NT2/D1 (cell line): ENCODE measurements at regions not wholly inside any gene's neighbourhood (a gene's known extent, or its start where the extent isn't known, plus 50 kb on each side); places are given as distances from the start of the nearest gene placed in this dataset.

Source experiments
- DNase-seq: peaks from one replicate; pipeline ENCODE4 v3.0.0-alpha.2; 2011; ENCODE audit warnings: low read depth, low spot score
- H3K27me3 ChIP-seq: 2 replicates; pipeline ENCODE4 v1.6.0; 2011; ENCODE audit warnings: mild to moderate bottlenecking; ENCODE audit not compliant: insufficient read length, insufficient read depth
- H3K36me3 ChIP-seq: 2 replicates; pipeline ENCODE4 v1.6.1; 2011; ENCODE audit warnings: mild to moderate bottlenecking, low read length, mixed read lengths; ENCODE audit not compliant: insufficient read depth, insufficient read length
- H3K4me1 ChIP-seq: 2 replicates; pipeline ENCODE4 v1.5.1; 2011; ENCODE audit not compliant: insufficient read depth, insufficient read length
- H3K4me3 ChIP-seq: 2 replicates; pipeline ENCODE4 v1.5.1; 2011; ENCODE audit warnings: low read depth; ENCODE audit not compliant: insufficient read length
- H3K9ac ChIP-seq: 2 replicates; pipeline ENCODE4 v1.6.0; 2011; ENCODE audit warnings: low read depth; ENCODE audit not compliant: insufficient read length
- H3K9me3 ChIP-seq: 2 replicates; pipeline ENCODE4 v1.5.1; 2011; ENCODE audit warnings: mild to moderate bottlenecking, low read length; ENCODE audit not compliant: insufficient read depth
- SUZ12 ChIP-seq: IDR thresholded peaks from 2 replicates; pipeline ENCODE4 v1.6.1; 2011; ENCODE audit not compliant: insufficient read length, insufficient read depth; ENCODE audit errors: extremely low read depth
- YY1 ChIP-seq: IDR thresholded peaks from 2 replicates; pipeline ENCODE4 v1.6.1; 2011; ENCODE audit not compliant: insufficient read length, insufficient read depth
- ZNF274 ChIP-seq: IDR thresholded peaks from 2 replicates; pipeline ENCODE4 v1.6.1; 2011; ENCODE audit warnings: mild to moderate bottlenecking, low read depth, low read length

- DNase-seq, result no peak
- Histone ChIP-seq H3K9me3 (no peaks in the 10 kb centered on the region), H3K4me1 (no peaks in the 10 kb centered on the region), H3K27me3 (no peaks in the 10 kb centered on the region), H3K36me3 (no peaks in the 10 kb centered on the region), H3K9ac (no peak overlapping the region), H3K4me3 (no peak overlapping the region)
- TF ChIP-seq SUZ12, result no peak
- TF ChIP-seq YY1, result no peak
- TF ChIP-seq ZNF274, result no peak
These were observed 455.2 kb downstream of the PLA2G4A start for GRCh38 chr1:187283984-187284383.

GRCh38 chr1:187294421-187295201 is 465.9 kb downstream of the PLA2G4A start:
- Histone ChIP-seq H3K36me3 (no peaks in the 10 kb centered on the region), H3K4me1 (no peaks in the 10 kb centered on the region), H3K4me3 (no peak overlapping the region), H3K9me3 (no peaks in the 10 kb centered on the region), H3K27me3 (no peaks in the 10 kb centered on the region), H3K9ac (no peak overlapping the region)
- TF ChIP-seq YY1 (no peak), SUZ12 (no peak), ZNF274 (no peak)
- no peak for DNase-seq

GRCh38 chr1:187300081-187300480 is 471.3 kb downstream of the PLA2G4A start:
- TF ChIP-seq YY1 (no peak), SUZ12 (no peak)
- no peaks in the 10 kb centered on the region for H3K4me1 ChIP-seq
- DNase-seq, result no peak
- no peaks in the 10 kb centered on the region for H3K9me3 ChIP-seq
- no peak overlapping the region for H3K4me3 ChIP-seq
- H3K36me3 ChIP-seq, result no peaks in the 10 kb centered on the region
- no peaks in the 10 kb centered on the region for H3K27me3 ChIP-seq
- no peak overlapping the region for H3K9ac ChIP-seq

- TF ChIP-seq ZNF274 (no peak), SUZ12 (no peak), YY1 (no peak)
- H3K4me1 ChIP-seq, result no peaks in the 10 kb centered on the region
- no peak overlapping the region for H3K4me3 ChIP-seq
- DNase-seq, result no peak
- no peak overlapping the region for H3K9ac ChIP-seq
- no peaks in the 10 kb centered on the region for H3K36me3 ChIP-seq
- H3K9me3 ChIP-seq, result no peaks in the 10 kb centered on the region
- H3K27me3 ChIP-seq, result no peaks in the 10 kb centered on the region
These were observed 478.1 kb downstream of the PLA2G4A start for GRCh38 chr1:187306710-187307415.

GRCh38 chr1:187310038-187310631 is 481.4 kb downstream of the PLA2G4A start:
- H3K9ac ChIP-seq, result no peak overlapping the region
- no peaks in the 10 kb centered on the region for H3K36me3 ChIP-seq
- no peaks in the 10 kb centered on the region for H3K27me3 ChIP-seq
- no peak for DNase-seq
- no peaks in the 10 kb centered on the region for H3K9me3 ChIP-seq
- TF ChIP-seq ZNF274, result no peak
- TF ChIP-seq YY1, result no peak
- no peak for TF ChIP-seq SUZ12
- H3K4me3 ChIP-seq, result no peak overlapping the region
- no peaks in the 10 kb centered on the region for H3K4me1 ChIP-seq

- no peak overlapping the region for H3K9ac ChIP-seq
These were observed 484.4 kb downstream of the PLA2G4A start for GRCh38 chr1:187313115-187313514.

GRCh38 chr1:187326557-187326956 is 497.8 kb downstream of the PLA2G4A start:
- Histone ChIP-seq H3K9me3 (no peaks in the 10 kb centered on the region), H3K4me3 (no peak overlapping the region), H3K36me3 (no peaks in the 10 kb centered on the region), H3K27me3 (no peaks in the 10 kb centered on the region), H3K4me1 (no peaks in the 10 kb centered on the region), H3K9ac (no peak overlapping the region)
- no peak for DNase-seq
- TF ChIP-seq ZNF274, result no peak

More at GRCh38 chr1:187313115-187313514, 484.4 kb downstream of the PLA2G4A start:
- no peak for DNase-seq
- H3K4me3 ChIP-seq, result no peak overlapping the region
- TF ChIP-seq YY1 (no peak), SUZ12 (no peak), ZNF274 (no peak)
- H3K27me3 ChIP-seq, result no peaks in the 10 kb centered on the region
- H3K36me3 ChIP-seq, result no peaks in the 10 kb centered on the region
- no peaks in the 10 kb centered on the region for H3K9me3 ChIP-seq
- no peaks in the 10 kb centered on the region for H3K4me1 ChIP-seq
